ENCODE measurements at regions not wholly inside any gene's neighbourhood (a gene's known extent, or its start where the extent isn't known, plus 50 kb on each side); places are given as distances from the start of the nearest gene placed in this dataset.
"Not testable (repeated sequence)": the region's sequence is repeated elsewhere in the genome, so short reads cannot be mapped to it uniquely, and the experiment has no call there.

GRCh38 chr6:5838656-5839396 is 167.9 kb downstream of the NRN1 start:
- no peak for DNase-seq (ENCODE audit: low spot score)

DNA sequence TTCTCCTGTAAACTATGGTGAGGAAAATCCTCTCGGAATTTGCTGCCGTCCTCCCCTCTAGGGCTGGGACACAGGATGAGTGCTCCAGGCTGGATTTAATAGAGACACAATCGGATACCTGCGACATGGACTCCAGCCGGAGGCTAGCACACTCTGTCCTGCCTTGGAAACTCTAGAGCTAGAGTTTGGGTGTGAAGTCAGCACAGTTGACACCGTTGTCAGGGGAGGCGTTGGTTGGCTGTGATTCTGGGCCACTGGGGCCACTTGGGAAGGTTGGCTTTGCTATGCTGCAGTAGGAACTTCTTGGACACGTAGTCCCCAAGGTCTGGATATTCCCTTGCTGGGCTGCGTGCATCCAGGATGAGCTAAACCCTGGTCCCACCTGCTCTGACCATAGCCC is 169.4 kb downstream of the NRN1 start:
- no peak for DNase-seq (ENCODE audit: low spot score)

GRCh38 chr6:5836597-5836996 is 170.1 kb downstream of the NRN1 start:
- DNase-seq (ENCODE audit: low spot score), result not testable (repeated sequence)

DNA sequence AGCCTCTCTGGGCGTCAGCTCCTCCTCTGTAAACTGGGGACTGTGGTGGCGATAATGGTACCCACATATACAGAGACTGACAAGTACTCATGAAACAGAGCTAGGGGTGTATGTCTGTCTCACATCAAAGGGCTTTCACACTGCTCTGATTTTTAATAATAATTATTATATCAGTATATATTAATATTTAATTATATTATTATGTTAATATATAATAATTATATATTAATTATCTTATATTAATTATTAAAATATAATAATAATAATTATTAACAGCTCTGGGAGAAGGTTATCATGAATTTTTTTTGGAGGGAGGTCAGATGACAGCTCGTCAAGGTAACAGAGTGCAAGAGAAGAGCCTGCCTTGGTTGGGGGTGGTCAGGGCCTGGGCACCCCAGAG is 173.6 kb downstream of the NRN1 start:
- no peak for DNase-seq (ENCODE audit: low spot score)

- DNase-seq (ENCODE audit: low spot score), result no peak
Observed at GRCh38 chr6:5832668-5833067, 174.1 kb downstream of the NRN1 start.

DNA sequence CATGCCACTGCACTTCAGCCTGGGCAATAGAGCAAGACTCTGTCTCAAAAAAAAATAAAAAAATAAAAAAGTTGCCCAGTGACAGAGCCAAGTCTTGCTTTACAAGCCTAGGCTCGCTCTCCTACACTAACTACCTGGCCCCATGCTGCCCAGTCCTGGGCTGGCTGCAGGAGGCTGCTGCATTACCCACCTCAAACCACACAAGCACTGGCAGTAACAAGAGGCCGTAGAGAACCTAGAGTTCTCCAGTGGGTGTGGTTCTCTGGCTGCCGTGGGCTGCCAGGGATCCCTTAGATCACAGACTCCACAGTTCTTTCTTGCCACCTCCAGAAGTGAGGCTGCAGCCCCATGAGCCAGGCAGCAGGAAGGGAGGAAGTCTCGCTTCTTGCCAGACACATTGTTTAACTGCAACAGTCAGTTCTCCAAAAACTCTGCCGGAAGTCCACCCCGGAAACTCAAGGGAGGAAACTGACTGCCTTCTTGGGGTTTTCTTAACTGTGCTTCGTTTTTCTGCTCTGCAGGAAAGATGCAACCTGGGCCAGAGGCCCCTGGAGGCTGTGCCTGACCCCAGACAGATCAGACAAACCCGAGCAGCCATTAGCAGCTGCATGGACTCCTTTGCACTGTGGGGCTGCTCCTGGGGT is 175.4 kb downstream of the NRN1 start:
- DNase-seq (ENCODE audit: low spot score), result peak; percentile 55

- no peak for DNase-seq (ENCODE audit: low spot score)
Observed at GRCh38 chr6:5828296-5828695, 178.4 kb downstream of the NRN1 start.

- DNase-seq (ENCODE audit: low spot score), result no peak
Observed at GRCh38 chr6:5827056-5827904, 179.4 kb downstream of the NRN1 start.

- DNase-seq (ENCODE audit: low spot score), result not testable (repeated sequence)
Observed at GRCh38 chr6:5824382-5824983, 182.2 kb downstream of the NRN1 start.

Measured in pons (tissue), 1 donor.